ENCODE measurements at regions not wholly inside any gene's neighbourhood (a gene's known extent, or its start where the extent isn't known, plus 50 kb on each side); places are given as distances from the start of the nearest gene placed in this dataset.

GRCh38 chr9:118423021-118423420, 718.8 kb downstream of the TLR4 start:
- TF ChIP-seq CTCF (IDR thresholded peaks at IDR 0.05) (no peak), POLR2A (IDR thresholded peaks at IDR 0.05) (no peak), POLR2AphosphoS5 (IDR thresholded peaks at IDR 0.05) (no peak), EP300 (IDR thresholded peaks at IDR 0.05) (no peak)
- no peak for ATAC-seq (ENCODE audit: low FRiP score in 2 of 2)
- 76 to 80% methylated on average over 3 of the region's 3 CpGs for WGBS, 2 donors

GRCh38 chr9:118423721-118424120, 719.5 kb downstream of the TLR4 start:
- WGBS, 2 donors = 83 to 86% methylated on average over 4 of the region's 4 CpGs
- no peak for ATAC-seq (ENCODE audit: low FRiP score in 2 of 2)
- Histone ChIP-seq H3K4me3 (no peak overlapping the region), H3K36me3 (no peaks in the 10 kb centered on the region), H3K27ac (no peak overlapping the region), H3K9me3 (no peaks in the 10 kb centered on the region), H3K27me3 (no peaks in the 10 kb centered on the region), H3K4me1 (no peaks in the 10 kb centered on the region)
- DNase-seq = no peak
- TF ChIP-seq EP300 (IDR thresholded peaks at IDR 0.05) (no peak), CTCF (IDR thresholded peaks at IDR 0.05) (no peak), POLR2A (IDR thresholded peaks at IDR 0.05) (no peak), POLR2AphosphoS5 (IDR thresholded peaks at IDR 0.05) (no peak)

More at GRCh38 chr9:118423021-118423420, 718.8 kb downstream of the TLR4 start:
- Histone ChIP-seq H3K4me1 (no peaks in the 10 kb centered on the region), H3K27ac (no peak overlapping the region), H3K36me3 (no peaks in the 10 kb centered on the region), H3K9me3 (no peaks in the 10 kb centered on the region), H3K27me3 (no peaks in the 10 kb centered on the region), H3K4me3 (no peak overlapping the region)
- DNase-seq = no peak

GRCh38 chr9:118426772-118427171, 722.6 kb downstream of the TLR4 start:
- TF ChIP-seq POLR2AphosphoS5 (IDR thresholded peaks at IDR 0.05) (no peak), EP300 (IDR thresholded peaks at IDR 0.05) (no peak), CTCF (IDR thresholded peaks at IDR 0.05) (no peak), POLR2A (IDR thresholded peaks at IDR 0.05) (no peak)
- ATAC-seq (ENCODE audit: low FRiP score in 2 of 2) (no peak), DNase-seq (no peak)
- no peaks in the 10 kb centered on the region for H3K4me1 ChIP-seq
- WGBS, 2 donors = 83 to 84% methylated on average over 1 of the region's 1 CpG
- no peaks in the 10 kb centered on the region for H3K9me3 ChIP-seq
- no peak overlapping the region for H3K27ac ChIP-seq
- H3K27me3 ChIP-seq = no peaks in the 10 kb centered on the region
- H3K4me3 ChIP-seq = no peak overlapping the region
- H3K36me3 ChIP-seq = no peaks in the 10 kb centered on the region

- H3K36me3 ChIP-seq = no peaks in the 10 kb centered on the region
- ATAC-seq (ENCODE audit: low FRiP score in 2 of 2) = no peak
These were observed 734.6 kb downstream of the TLR4 start for GRCh38 chr9:118438810-118439209.

More at GRCh38 chr9:118438810-118439209, 734.6 kb downstream of the TLR4 start:
- H3K27me3 ChIP-seq = no peaks in the 10 kb centered on the region
- WGBS, 2 donors = 61 to 72% methylated on average over 1 of the region's 1 CpG
- H3K4me1 ChIP-seq = no peaks in the 10 kb centered on the region
- H3K9me3 ChIP-seq = no peaks in the 10 kb centered on the region
- TF ChIP-seq POLR2A (IDR thresholded peaks at IDR 0.05) (no peak), CTCF (IDR thresholded peaks at IDR 0.05) (no peak), EP300 (IDR thresholded peaks at IDR 0.05) (no peak)
- no peak overlapping the region for H3K4me3 ChIP-seq
- no peak overlapping the region for H3K27ac ChIP-seq
- DNase-seq = no peak

Measured in upper lobe of left lung (tissue), 6 donors.